ENCODE measurements at regions not wholly inside any gene's neighbourhood (a gene's known extent, or its start where the extent isn't known, plus 50 kb on each side); places are given as distances from the start of the nearest gene placed in this dataset.

- no peaks in the 10 kb centered on the region for H3K36me3 ChIP-seq (ENCODE audit: low read depth, low read length)
- ChIA-PET POLR2A (ENCODE audit: unreplicated experiment) (no interaction called here), CTCF (no interaction called here)
- TF ChIP-seq EZH2phosphoT487 (IDR thresholded peaks at IDR 0.05; ENCODE audit: borderline replicate concordance, low read length) (no peak), CTCF (conservative IDR thresholded peaks at IDR 0.05; ENCODE audit: low read depth, low read length) (no peak), EZH2 (IDR thresholded peaks at IDR 0.05; ENCODE audit: low read length, unreplicated experiment) (no peak)
- H2AFZ ChIP-seq (ENCODE audit: low read length), result no peak overlapping the region
- no peaks in the 10 kb centered on the region for H3K4me1 ChIP-seq (ENCODE audit: insufficient read depth, low read length)
- H3K9me2 ChIP-seq (replicated peaks; ENCODE audit: low read length), result no peaks in the 10 kb centered on the region
- H3K27ac ChIP-seq (ENCODE audit: low read length), result no peak overlapping the region
- H3K9me3 ChIP-seq (ENCODE audit: low read length), result no peaks in the 10 kb centered on the region
- intact Hi-C loops (cut with micrococcal nuclease), result no loop called here
- no peaks in the 10 kb centered on the region for H3K79me2 ChIP-seq (ENCODE audit: low read length)
- H4K20me1 ChIP-seq (ENCODE audit: low read length), result no peaks in the 10 kb centered on the region
- DNase-seq, result no peak
- H3F3A ChIP-seq (ENCODE audit: low read length, unreplicated experiment), result no peaks in the 10 kb centered on the region
- no peaks in the 10 kb centered on the region for H3K27me3 ChIP-seq (ENCODE audit: low read length)
- no TSS peak for BruUV-seq (replicated peaks)
- H3K4me3 ChIP-seq (ENCODE audit: low read length), result no peak overlapping the region
- no peak overlapping the region for H3K4me2 ChIP-seq (ENCODE audit: low read length)
- ATAC-seq, result no peak
- no peak overlapping the region for H3K9ac ChIP-seq (ENCODE audit: low read length)
Observed at GRCh38 chr13:107342747-107343146, 774.8 kb upstream of the ARGLU1 start.

- CTCF ChIA-PET, result no interaction called here
- Histone ChIP-seq H3K36me3 (ENCODE audit: low read depth, low read length) (no peaks in the 10 kb centered on the region), H3K27ac (ENCODE audit: low read length) (no peak overlapping the region), H3K9me3 (ENCODE audit: low read length) (no peaks in the 10 kb centered on the region), H4K20me1 (ENCODE audit: low read length) (no peaks in the 10 kb centered on the region), H3K4me3 (ENCODE audit: low read length) (no peak overlapping the region), H3F3A (ENCODE audit: low read length, unreplicated experiment) (no peaks in the 10 kb centered on the region), H3K4me2 (ENCODE audit: low read length) (no peak overlapping the region), H3K27me3 (ENCODE audit: low read length) (no peaks in the 10 kb centered on the region), H3K9me2 (replicated peaks; ENCODE audit: low read length) (no peaks in the 10 kb centered on the region), H2AFZ (ENCODE audit: low read length) (no peak overlapping the region), H3K4me1 (ENCODE audit: insufficient read depth, low read length) (no peaks in the 10 kb centered on the region), H3K79me2 (ENCODE audit: low read length) (no peaks in the 10 kb centered on the region), H3K9ac (ENCODE audit: low read length) (no peak overlapping the region)
- no peak for TF ChIP-seq EZH2 (IDR thresholded peaks at IDR 0.05; ENCODE audit: low read length, unreplicated experiment)
- TF ChIP-seq CTCF (conservative IDR thresholded peaks at IDR 0.05; ENCODE audit: low read depth, low read length), result no peak
- TF ChIP-seq EZH2phosphoT487 (IDR thresholded peaks at IDR 0.05; ENCODE audit: borderline replicate concordance, low read length), result no peak
- peak; percentile 52 for DNase-seq
- POLR2A ChIA-PET (ENCODE audit: unreplicated experiment), result no interaction called here
- intact Hi-C loops (cut with micrococcal nuclease), result no loop called here
- BruUV-seq (replicated peaks), result no TSS peak
- peak; percentile 55 for ATAC-seq
Observed at GRCh38 chr13:107339209-107339608, 771.3 kb upstream of the ARGLU1 start.

- Histone ChIP-seq H3K4me3 (ENCODE audit: low read length) (no peak overlapping the region), H3K9me3 (ENCODE audit: low read length) (no peaks in the 10 kb centered on the region), H3K9me2 (replicated peaks; ENCODE audit: low read length) (no peaks in the 10 kb centered on the region), H3K4me1 (ENCODE audit: insufficient read depth, low read length) (no peaks in the 10 kb centered on the region), H3F3A (ENCODE audit: low read length, unreplicated experiment) (no peaks in the 10 kb centered on the region), H3K27me3 (ENCODE audit: low read length) (no peaks in the 10 kb centered on the region), H2AFZ (ENCODE audit: low read length) (no peak overlapping the region), H3K9ac (ENCODE audit: low read length) (no peak overlapping the region), H3K79me2 (ENCODE audit: low read length) (no peaks in the 10 kb centered on the region), H4K20me1 (ENCODE audit: low read length) (no peaks in the 10 kb centered on the region), H3K27ac (ENCODE audit: low read length) (no peak overlapping the region), H3K4me2 (ENCODE audit: low read length) (no peak overlapping the region), H3K36me3 (ENCODE audit: low read depth, low read length) (no peaks in the 10 kb centered on the region)
- ChIA-PET POLR2A (ENCODE audit: unreplicated experiment) (no interaction called here), CTCF (no interaction called here)
- TF ChIP-seq EZH2phosphoT487 (IDR thresholded peaks at IDR 0.05; ENCODE audit: borderline replicate concordance, low read length) (no peak), CTCF (conservative IDR thresholded peaks at IDR 0.05; ENCODE audit: low read depth, low read length) (no peak), EZH2 (IDR thresholded peaks at IDR 0.05; ENCODE audit: low read length, unreplicated experiment) (no peak)
- DNase-seq (no peak), ATAC-seq (no peak)
- BruUV-seq (replicated peaks), result no TSS peak
- intact Hi-C loops (cut with micrococcal nuclease), result no loop called here
Observed at GRCh38 chr13:107332188-107332587, 764.3 kb upstream of the ARGLU1 start.

All from PC-3 (cell line).